HCT116 (cell line): ENCODE measurements at regions not wholly inside any gene's neighbourhood (a gene's known extent, or its start where the extent isn't known, plus 50 kb on each side); places are given as distances from the start of the nearest gene placed in this dataset.
"Not testable (repeated sequence)": the region's sequence is repeated elsewhere in the genome, so short reads cannot be mapped to it uniquely, and the experiment has no call there.

Source experiments
- ATAC-seq: fragments of 200-7000 bp; cut with Tn5 transposase; 2 replicates; pipeline ENCODE4 v1.9.1; 2020; ENCODE audit warnings: mild to moderate bottlenecking, moderate library complexity
- BruUV-seq: library from RNA; stranded (reverse); fragments of 400-500 nt; replicated peaks from 2 replicates; lab custom pipeline; 2021; lab: Mats Ljungman, UMichigan
- CTCF ChIA-PET: fragments of 300-600 bp; sonication (Branson Sonifier 250); formaldehyde crosslinking; loops from one replicate; lab custom pipeline; 2021; ENCODE audit warnings: antibody characterized with exemption; lab: Charles Lee
- POLR2A ChIA-PET: fragments of 300-600, 350-600 bp; sonication (Branson Sonifier 250); formaldehyde crosslinking; loops from one replicate; lab custom pipeline; 2021; ENCODE audit warnings: antibody characterized with exemption; lab: Charles Lee
- RAD21 ChIA-PET, 2 experiments: fragments of 300-600 bp; sonication (Branson Sonifier 250); formaldehyde crosslinking; loops; one replicate each; lab custom pipeline; 2023; ENCODE audit warnings: low total read pairs in 2 of 2; ENCODE audit not compliant: uncharacterized antibody in 2 of 2, unreplicated experiment in 2 of 2, low non-redundant PET in 1 of 2; lab: Charles Lee
- DNase-seq: peaks from one replicate; pipeline ENCODE4 v3.0.0-alpha.2; 2010; ENCODE audit warnings: low read depth, low spot score
- H2AFZ ChIP-seq: fragments of 200-600 bp; shearing (Covaris generic), sonication (generic); 2 replicates; pipeline ENCODE4 v1.6.1; 2017; ENCODE audit warnings: low read depth, mixed run types, mixed read lengths, antibody characterized with exemption, low read length; ENCODE audit not compliant: poor library complexity, severe bottlenecking
- H3K27ac ChIP-seq: 2 replicates; pipeline ENCODE4 v1.5.1; 2012; ENCODE audit warnings: low read depth, low read length
- H3K27me3 ChIP-seq: fragments of 200-600 bp; sonication (generic); 2 replicates; pipeline ENCODE4 v1.6.1; 2016; ENCODE audit warnings: mixed run types, low read length, mixed read lengths; ENCODE audit not compliant: insufficient read depth
- H3K36me3 ChIP-seq, 2 experiments: fragments of 200-500 bp in 1 of 2; fragments of 200-600 bp in 1 of 2; sonication (Bioruptor generic) in 1 of 2; sonication (generic) in 1 of 2; 2 replicates each; pipeline versions ENCODE4 v1.5.1 to v1.6.1; 2014 to 2016; ENCODE audit warnings: low read length in 2 of 2, inconsistent platforms in 1 of 2, mixed read lengths in 1 of 2, mixed run types in 1 of 2; ENCODE audit not compliant: insufficient read depth in 2 of 2, control insufficient read depth in 1 of 2
- H3K4me1 ChIP-seq, 2 experiments: fragments of 200-600 bp in 1 of 2; sonication (generic) in 1 of 2; 2 replicates each; pipeline versions ENCODE4 v1.5.1 to v1.6.1; 2012 to 2017; ENCODE audit warnings: low read length in 2 of 2, inconsistent platforms in 1 of 2, mild to moderate bottlenecking in 1 of 2, mixed read lengths in 1 of 2, mixed run types in 1 of 2, moderate library complexity in 1 of 2; ENCODE audit not compliant: insufficient read depth in 2 of 2, control insufficient read depth in 1 of 2
- H3K4me2 ChIP-seq: fragments of 200-600 bp; sonication (generic); 2 replicates; pipeline ENCODE4 v1.6.1; 2017; ENCODE audit warnings: mixed run types, low read length, mixed read lengths
- H3K4me3 ChIP-seq, 2 experiments: fragments of 200-600 bp in 1 of 2; sonication (generic) in 1 of 2; replicated peaks in 1 of 2; 2 replicates each; pipeline ENCODE4 v1.5.1; 2011 to 2016; ENCODE audit warnings: low read length in 2 of 2, control low read depth in 1 of 2, low read depth in 1 of 2, mild to moderate bottlenecking in 1 of 2, mixed read lengths in 1 of 2, mixed run types in 1 of 2
- H3K79me2 ChIP-seq: fragments of 200-600 bp; sonication (generic); 2 replicates; pipeline ENCODE4 v1.6.1; 2017; ENCODE audit warnings: mild to moderate bottlenecking, mixed run types, low read length, moderate library complexity, mixed read lengths; ENCODE audit not compliant: insufficient read depth
- H3K9ac ChIP-seq: fragments of 200-600 bp; sonication (generic); 2 replicates; pipeline ENCODE4 v1.6.1; 2016; ENCODE audit warnings: low read length, mixed read lengths
- H3K9me2 ChIP-seq: fragments of 200-600 bp; sonication (generic), shearing (Covaris generic); 2 replicates; pipeline ENCODE4 v1.6.1; 2017; ENCODE audit warnings: mixed run types, mild to moderate bottlenecking, moderate library complexity; ENCODE audit not compliant: insufficient read depth
- H3K9me3 ChIP-seq, 2 experiments: fragments of 200-500 bp in 1 of 2; fragments of 200-600 bp in 1 of 2; sonication (Bioruptor generic) in 1 of 2; sonication (generic) in 1 of 2; 2 replicates each; pipeline ENCODE4 v1.6.1; 2014 to 2017; ENCODE audit warnings: low read length in 2 of 2, mixed read lengths in 2 of 2, inconsistent platforms in 1 of 2, low read depth in 1 of 2, mild to moderate bottlenecking in 1 of 2, mixed run types in 1 of 2, moderate library complexity in 1 of 2; ENCODE audit not compliant: control insufficient read depth in 1 of 2, insufficient read depth in 1 of 2
- H4K20me1 ChIP-seq: fragments of 200-600 bp; sonication (generic), shearing (Covaris generic); 2 replicates; pipeline ENCODE4 v1.6.1; 2017; ENCODE audit warnings: mixed run types, mild to moderate bottlenecking, moderate library complexity; ENCODE audit not compliant: insufficient read depth
- CBX3 ChIP-seq: IDR thresholded peaks from 2 replicates; pipeline ENCODE4 v1.6.1; 2012; ENCODE audit warnings: low read depth
- EGR1 ChIP-seq: IDR thresholded peaks from 2 replicates; pipeline ENCODE4 v1.6.1; 2012; ENCODE audit warnings: low read depth
- RAD21 ChIP-seq: IDR thresholded peaks from 2 replicates; pipeline ENCODE4 v1.6.1; 2012; ENCODE audit warnings: low read depth, mild to moderate bottlenecking
- SIN3A ChIP-seq: IDR thresholded peaks from 2 replicates; pipeline ENCODE4 v1.6.1; 2012; ENCODE audit warnings: low read depth
- ZNF274 ChIP-seq: fragments of 200-500 bp; sonication (Bioruptor generic); IDR thresholded peaks from 2 replicates; pipeline ENCODE4 v1.6.1; 2014; ENCODE audit warnings: mild to moderate bottlenecking, low read depth, low read length, inconsistent platforms
- intact Hi-C: fragments of 100-400 bp; cut with micrococcal nuclease; formaldehyde crosslinking; loops from 2 replicates; pipeline ENCODE4 v1.10.0; 2022
- TF ChIP-seq, protein P1 (sequence below): IDR thresholded peaks from 2 replicates; pipeline ENCODE4 v1.6.1; 2012; ENCODE audit warnings: low read depth

DNA sequence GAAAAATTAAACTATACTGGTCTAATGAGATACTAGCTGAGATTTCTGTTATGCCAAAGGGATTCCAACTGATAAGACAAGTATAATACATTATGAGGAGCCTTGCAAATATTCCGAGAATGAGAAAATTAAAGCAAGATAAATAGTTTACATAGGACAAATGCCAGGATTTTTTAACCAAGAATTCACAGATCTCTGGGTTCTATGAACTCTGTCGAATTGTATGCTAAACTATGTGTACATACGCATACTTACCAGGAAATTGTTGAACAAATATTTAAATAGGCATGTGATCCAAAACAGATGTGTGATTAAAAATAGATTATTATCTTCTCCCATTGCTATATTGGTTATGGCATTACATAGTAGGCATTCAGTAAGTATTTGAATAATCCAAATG is 616.6 kb downstream of the GABRG2 start (continued):
- TF ChIP-seq, protein P1, sequence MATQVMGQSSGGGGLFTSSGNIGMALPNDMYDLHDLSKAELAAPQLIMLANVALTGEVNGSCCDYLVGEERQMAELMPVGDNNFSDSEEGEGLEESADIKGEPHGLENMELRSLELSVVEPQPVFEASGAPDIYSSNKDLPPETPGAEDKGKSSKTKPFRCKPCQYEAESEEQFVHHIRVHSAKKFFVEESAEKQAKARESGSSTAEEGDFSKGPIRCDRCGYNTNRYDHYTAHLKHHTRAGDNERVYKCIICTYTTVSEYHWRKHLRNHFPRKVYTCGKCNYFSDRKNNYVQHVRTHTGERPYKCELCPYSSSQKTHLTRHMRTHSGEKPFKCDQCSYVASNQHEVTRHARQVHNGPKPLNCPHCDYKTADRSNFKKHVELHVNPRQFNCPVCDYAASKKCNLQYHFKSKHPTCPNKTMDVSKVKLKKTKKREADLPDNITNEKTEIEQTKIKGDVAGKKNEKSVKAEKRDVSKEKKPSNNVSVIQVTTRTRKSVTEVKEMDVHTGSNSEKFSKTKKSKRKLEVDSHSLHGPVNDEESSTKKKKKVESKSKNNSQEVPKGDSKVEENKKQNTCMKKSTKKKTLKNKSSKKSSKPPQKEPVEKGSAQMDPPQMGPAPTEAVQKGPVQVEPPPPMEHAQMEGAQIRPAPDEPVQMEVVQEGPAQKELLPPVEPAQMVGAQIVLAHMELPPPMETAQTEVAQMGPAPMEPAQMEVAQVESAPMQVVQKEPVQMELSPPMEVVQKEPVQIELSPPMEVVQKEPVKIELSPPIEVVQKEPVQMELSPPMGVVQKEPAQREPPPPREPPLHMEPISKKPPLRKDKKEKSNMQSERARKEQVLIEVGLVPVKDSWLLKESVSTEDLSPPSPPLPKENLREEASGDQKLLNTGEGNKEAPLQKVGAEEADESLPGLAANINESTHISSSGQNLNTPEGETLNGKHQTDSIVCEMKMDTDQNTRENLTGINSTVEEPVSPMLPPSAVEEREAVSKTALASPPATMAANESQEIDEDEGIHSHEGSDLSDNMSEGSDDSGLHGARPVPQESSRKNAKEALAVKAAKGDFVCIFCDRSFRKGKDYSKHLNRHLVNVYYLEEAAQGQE: no peak

DNA sequence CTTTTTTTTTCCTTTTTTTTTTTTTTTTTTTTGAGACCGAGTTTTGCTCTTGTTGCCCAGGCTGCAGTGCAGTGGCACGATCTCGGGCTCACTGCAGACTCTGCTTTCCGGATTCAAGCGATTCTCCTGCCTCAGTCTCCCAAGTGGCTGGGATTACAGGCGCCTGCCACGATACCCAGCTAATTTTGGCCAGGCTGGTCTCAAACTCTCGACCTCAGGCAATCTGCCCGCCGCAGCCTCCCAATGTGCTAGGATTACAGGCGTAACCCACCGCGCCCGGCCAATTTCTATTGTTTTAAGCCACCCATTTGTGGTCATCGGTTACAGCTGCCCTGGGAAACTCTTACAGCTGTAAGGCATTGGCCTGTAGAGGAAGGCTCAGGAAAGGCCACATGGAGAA is 617.7 kb downstream of the GABRG2 start:
- H3K9me2 ChIP-seq: no peaks in the 10 kb centered on the region
- no peak for DNase-seq
- no peaks in the 10 kb centered on the region for H3K79me2 ChIP-seq
- ChIA-PET CTCF (no interaction called here), POLR2A (no interaction called here), RAD21 (no interaction called here)
- no peaks in the 10 kb centered on the region for H3K27me3 ChIP-seq
- H2AFZ ChIP-seq: no peak overlapping the region
- no peaks in the 10 kb centered on the region for H3K4me1 ChIP-seq
- TF ChIP-seq ZNF274 (no peak), EGR1 (no peak), CBX3 (no peak), SIN3A (no peak), RAD21 (no peak)
- ATAC-seq: no peak
- no peak overlapping the region for H3K4me3 ChIP-seq
- H3K27ac ChIP-seq: no peak overlapping the region
- H4K20me1 ChIP-seq: no peaks in the 10 kb centered on the region
- BruUV-seq: no TSS peak
- no peak overlapping the region for H3K4me2 ChIP-seq
- intact Hi-C loops: no loop called here
- H3K36me3 ChIP-seq: no peaks in the 10 kb centered on the region
- H3K9me3 ChIP-seq: peaks cover 5 to 18% of the 10 kb centered on the region in 2 experiments; a peak in 1 of 4 replicates
- H3K9ac ChIP-seq: no peak overlapping the region

DNA sequence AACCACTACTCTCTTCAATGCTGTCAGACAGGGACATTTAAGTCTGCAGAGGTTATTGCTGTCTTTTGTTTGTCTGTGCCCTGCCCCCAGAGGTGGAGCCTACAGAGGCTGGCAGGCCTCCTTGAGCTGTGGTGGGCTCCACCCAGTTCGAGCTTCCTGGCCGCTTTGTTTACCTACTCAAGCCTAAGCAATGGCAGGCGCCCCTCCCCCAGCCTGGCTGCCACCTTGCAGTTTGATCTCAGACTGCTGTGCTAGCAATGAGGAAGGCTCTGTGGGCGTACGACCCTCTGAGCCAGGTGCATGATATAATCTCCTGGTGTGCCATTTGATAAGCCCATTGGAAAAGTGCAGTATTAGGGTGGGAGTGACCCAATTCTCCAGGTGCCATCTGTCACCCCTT is 628.7 kb downstream of the GABRG2 start:
- DNase-seq, H3K36me3 ChIP-seq, H3K79me2 ChIP-seq, H3K27me3 ChIP-seq, H4K20me1 ChIP-seq, H3K4me3 ChIP-seq, H3K9ac ChIP-seq, H3K9me2 ChIP-seq, H3K27ac ChIP-seq, CTCF ChIA-PET, BruUV-seq, RAD21 ChIA-PET, H2AFZ ChIP-seq, H3K9me3 ChIP-seq, H3K4me2 ChIP-seq, POLR2A ChIA-PET, H3K4me1 ChIP-seq, intact Hi-C loops, ATAC-seq: not testable (repeated sequence)
